Right atrium auricular region (tissue), 2 donors: ENCODE measurements at regions not wholly inside any gene's neighbourhood (a gene's known extent, or its start where the extent isn't known, plus 50 kb on each side); places are given as distances from the start of the nearest gene placed in this dataset.
A peak's percentile ranks its signal among the peaks of the same experiment; 100 is the strongest.

Experiments
- DNase-seq: peaks from one replicate; pipeline ENCODE4 v3.0.0-alpha.2; 2019; ENCODE audit warnings: low spot score
- H3K27ac ChIP-seq, 2 donors: fragments of 200-600 bp; sonication (generic); 1 replicate in 1 of 2; 2 replicates in 1 of 2; pipeline ENCODE4 v1.5.1; 2016 to 2019
- H3K27me3 ChIP-seq, 2 donors: fragments of 200-600 bp; sonication (generic); one replicate each; pipeline versions ENCODE4 v1.5.1 to v1.6.0; 2017 to 2019
- H3K36me3 ChIP-seq: fragments of 200-600 bp; sonication (generic); one replicate; pipeline ENCODE4 v1.5.1; 2016
- H3K4me1 ChIP-seq, 2 donors: fragments of 200-600 bp; sonication (generic); one replicate each; pipeline versions ENCODE4 v1.5.1 to v1.6.0; 2017 to 2019
- H3K4me3 ChIP-seq, 2 donors: fragments of 200-600 bp; sonication (generic); 1 replicate in 1 of 2; 2 replicates in 1 of 2; pipeline ENCODE4 v1.5.1; 2017 to 2019; ENCODE audit warnings: mild to moderate bottlenecking in 1 of 2, moderate library complexity in 1 of 2
- H3K9me3 ChIP-seq, 2 donors: fragments of 200-600 bp; sonication (generic); one replicate each; pipeline ENCODE4 v1.5.1; 2019
- TF ChIP-seq, protein P1 (sequence below), 2 donors: fragments of 200-600 bp; sonication (generic); IDR thresholded peaks; one replicate each; pipeline ENCODE4 v1.5.1; 2019; ENCODE audit warnings: antibody characterized with exemption in 2 of 2

DNA sequence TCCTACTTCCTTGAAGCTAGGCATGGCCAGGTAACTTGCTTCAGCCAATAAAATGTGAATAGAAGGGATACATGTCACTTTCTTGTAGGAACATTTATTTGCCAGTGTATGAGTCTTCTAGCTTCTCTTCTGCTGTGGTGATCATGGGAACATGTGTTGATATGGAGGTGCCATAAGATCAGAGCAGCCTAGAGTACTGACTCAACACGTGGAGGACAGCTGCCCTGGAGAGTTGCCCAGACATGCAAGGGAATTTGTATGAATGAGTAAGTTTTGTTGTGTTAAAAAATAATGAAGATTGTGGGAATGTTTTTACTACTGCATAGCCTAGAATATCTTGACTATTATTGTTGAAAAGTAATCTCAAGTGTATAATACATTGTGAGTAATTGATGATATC lies 502.3 kb downstream of the NUF2 start:
- Histone ChIP-seq H3K4me1 (peaks cover 0 to 8% of the 10 kb centered on the region in 2 donors), H3K4me3 (no peak overlapping the region), H3K27ac (peak overlapping the region in 1 of 2 donors; percentile 18), H3K9me3 (peaks cover 0 to 7% of the 10 kb centered on the region in 2 donors), H3K27me3 (no peaks in the 10 kb centered on the region), H3K36me3 (no peaks in the 10 kb centered on the region)
- peak; percentile 59 for DNase-seq
- TF ChIP-seq, protein P1, sequence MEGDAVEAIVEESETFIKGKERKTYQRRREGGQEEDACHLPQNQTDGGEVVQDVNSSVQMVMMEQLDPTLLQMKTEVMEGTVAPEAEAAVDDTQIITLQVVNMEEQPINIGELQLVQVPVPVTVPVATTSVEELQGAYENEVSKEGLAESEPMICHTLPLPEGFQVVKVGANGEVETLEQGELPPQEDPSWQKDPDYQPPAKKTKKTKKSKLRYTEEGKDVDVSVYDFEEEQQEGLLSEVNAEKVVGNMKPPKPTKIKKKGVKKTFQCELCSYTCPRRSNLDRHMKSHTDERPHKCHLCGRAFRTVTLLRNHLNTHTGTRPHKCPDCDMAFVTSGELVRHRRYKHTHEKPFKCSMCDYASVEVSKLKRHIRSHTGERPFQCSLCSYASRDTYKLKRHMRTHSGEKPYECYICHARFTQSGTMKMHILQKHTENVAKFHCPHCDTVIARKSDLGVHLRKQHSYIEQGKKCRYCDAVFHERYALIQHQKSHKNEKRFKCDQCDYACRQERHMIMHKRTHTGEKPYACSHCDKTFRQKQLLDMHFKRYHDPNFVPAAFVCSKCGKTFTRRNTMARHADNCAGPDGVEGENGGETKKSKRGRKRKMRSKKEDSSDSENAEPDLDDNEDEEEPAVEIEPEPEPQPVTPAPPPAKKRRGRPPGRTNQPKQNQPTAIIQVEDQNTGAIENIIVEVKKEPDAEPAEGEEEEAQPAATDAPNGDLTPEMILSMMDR (IDR thresholded peaks at IDR 0.05): no peak

DNA sequence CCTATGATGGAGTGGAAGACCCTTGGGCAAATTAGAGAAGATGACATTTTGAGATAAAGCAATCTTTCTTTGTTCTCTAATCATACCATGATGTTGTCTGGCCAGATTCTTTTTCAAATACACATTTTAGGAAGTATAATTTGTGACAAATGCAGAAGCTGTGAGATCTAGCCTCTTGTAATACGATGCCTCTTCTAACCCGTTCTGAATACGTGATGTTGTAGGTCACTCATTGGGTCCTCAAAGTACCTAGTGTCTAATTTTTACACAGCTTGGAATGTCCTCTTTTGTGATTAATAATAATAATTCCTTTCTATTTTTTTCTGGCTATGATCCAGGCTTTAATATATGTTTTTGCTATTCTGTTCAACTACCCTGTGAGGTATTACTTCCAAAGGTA lies 502.7 kb downstream of the NUF2 start:
- no peak for DNase-seq
- peaks cover 0 to 7% of the 10 kb centered on the region in 2 donors for H3K9me3 ChIP-seq
- H3K36me3 ChIP-seq: no peaks in the 10 kb centered on the region
- no peaks in the 10 kb centered on the region for H3K27me3 ChIP-seq
- H3K27ac ChIP-seq: peak overlapping the region in 1 of 2 donors; percentile 18
- H3K4me3 ChIP-seq: no peak overlapping the region
- TF ChIP-seq, protein P1 (IDR thresholded peaks at IDR 0.05): no peak
- peaks cover 0 to 8% of the 10 kb centered on the region in 2 donors for H3K4me1 ChIP-seq

DNA sequence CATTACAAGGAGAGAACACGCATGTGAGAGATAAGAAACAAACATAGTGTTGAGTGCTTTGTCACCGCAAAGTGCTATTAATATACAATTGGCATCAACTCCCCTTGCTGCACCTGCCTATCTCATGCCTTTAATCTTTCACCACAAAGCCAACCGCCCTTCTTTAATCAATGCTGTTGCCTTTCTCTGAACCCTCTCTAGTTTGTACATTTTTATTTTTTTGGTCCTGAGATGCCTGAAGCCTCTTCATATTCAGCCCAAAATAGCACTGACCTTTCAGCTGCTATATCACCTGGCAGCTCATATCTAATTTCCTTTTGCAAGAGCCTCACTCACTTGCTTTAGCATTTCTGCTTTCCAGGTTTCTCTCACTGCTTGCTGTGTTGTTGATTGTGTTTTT lies 504.7 kb downstream of the NUF2 start:
- Histone ChIP-seq H3K9me3 (peaks cover 0 to 7% of the 10 kb centered on the region in 2 donors), H3K36me3 (no peaks in the 10 kb centered on the region), H3K4me1 (peaks cover 0 to 3% of the 10 kb centered on the region in 2 donors), H3K27ac (no peak overlapping the region), H3K4me3 (no peak overlapping the region), H3K27me3 (no peaks in the 10 kb centered on the region)
- DNase-seq: no peak
- TF ChIP-seq, protein P1 (IDR thresholded peaks at IDR 0.05): no peak

DNA sequence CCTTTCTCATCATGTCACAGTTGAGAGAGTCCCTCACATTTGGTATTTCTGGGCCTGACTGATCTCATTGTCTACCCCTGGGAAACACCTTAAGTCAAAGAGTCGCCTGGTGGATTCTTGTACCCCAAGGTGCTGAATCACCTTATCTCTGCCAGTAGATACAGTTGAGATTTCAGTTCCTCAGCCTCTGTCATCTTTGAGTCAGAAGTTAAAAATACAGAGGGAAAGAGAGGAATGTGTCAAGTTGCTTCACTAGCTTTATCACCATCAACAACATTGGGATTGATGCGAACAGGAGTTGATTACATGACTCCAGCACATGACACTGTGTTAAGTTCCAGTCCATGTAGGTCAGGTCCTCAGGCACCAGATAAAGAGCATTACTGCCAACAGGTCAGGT lies 513.0 kb downstream of the NUF2 start:
- H3K27me3 ChIP-seq: no peaks in the 10 kb centered on the region
- TF ChIP-seq, protein P1 (IDR thresholded peaks at IDR 0.05): no peak
- H3K4me1 ChIP-seq: no peaks in the 10 kb centered on the region
- no peak overlapping the region for H3K27ac ChIP-seq
- H3K9me3 ChIP-seq: no peaks in the 10 kb centered on the region
- no peak overlapping the region for H3K4me3 ChIP-seq
- no peaks in the 10 kb centered on the region for H3K36me3 ChIP-seq
- DNase-seq: no peak

DNA sequence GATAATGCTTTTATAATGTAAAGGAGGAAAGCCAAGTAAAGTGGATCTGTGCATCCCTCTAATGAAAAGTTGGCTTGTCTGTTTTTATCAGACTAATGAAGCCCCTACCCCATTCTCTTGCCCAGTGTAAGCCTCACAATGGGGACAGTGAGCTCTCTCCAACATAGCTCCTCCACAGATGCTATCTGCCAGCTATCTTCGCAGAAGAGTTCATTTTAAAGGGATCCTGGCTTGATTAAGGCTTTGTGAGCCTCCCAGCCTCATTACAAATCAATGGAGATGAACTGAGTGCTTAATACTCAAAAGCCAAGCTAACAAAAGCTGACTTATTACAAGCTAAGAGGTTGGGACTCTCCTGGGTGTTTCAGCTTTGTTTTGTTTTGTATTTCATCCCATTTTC lies 514.7 kb downstream of the NUF2 start:
- H3K36me3 ChIP-seq: no peaks in the 10 kb centered on the region
- H3K4me1 ChIP-seq: no peaks in the 10 kb centered on the region
- H3K9me3 ChIP-seq: no peaks in the 10 kb centered on the region
- TF ChIP-seq, protein P1 (IDR thresholded peaks at IDR 0.05): no peak
- H3K27ac ChIP-seq: no peak overlapping the region
- no peak overlapping the region for H3K4me3 ChIP-seq
- no peak for DNase-seq
- no peaks in the 10 kb centered on the region for H3K27me3 ChIP-seq

DNA sequence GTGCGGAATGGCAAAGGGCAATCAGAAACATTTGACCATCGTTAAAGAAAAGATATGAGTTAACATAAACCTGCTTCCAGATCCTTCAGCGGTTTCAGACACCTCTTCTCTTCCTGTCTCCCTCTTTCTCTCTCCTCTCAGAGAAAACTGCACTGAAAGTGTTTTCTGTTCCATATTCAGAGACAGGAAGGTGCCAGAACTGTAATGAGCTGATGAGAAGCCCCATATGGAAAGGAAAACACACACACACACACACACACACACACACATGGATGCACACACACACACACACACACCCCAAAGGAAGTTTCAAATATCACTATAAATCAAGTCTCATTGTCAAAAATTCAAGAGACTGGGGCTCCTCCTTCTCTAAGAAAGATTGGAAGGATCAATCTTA lies 515.5 kb downstream of the NUF2 start:
- DNase-seq: no peak
- Histone ChIP-seq H3K27me3 (no peaks in the 10 kb centered on the region), H3K9me3 (no peaks in the 10 kb centered on the region), H3K4me3 (no peak overlapping the region), H3K27ac (no peak overlapping the region), H3K4me1 (no peaks in the 10 kb centered on the region), H3K36me3 (no peaks in the 10 kb centered on the region)
- TF ChIP-seq, protein P1 (IDR thresholded peaks at IDR 0.05): no peak
